GOT3 (cell line): ENCODE measurements at regions not wholly inside any gene's neighbourhood (a gene's known extent, or its start where the extent isn't known, plus 50 kb on each side); places are given as distances from the start of the nearest gene placed in this dataset.

ENCODE experiments used
- DNase-seq: peaks from one replicate; lab custom pipeline; 2025; ENCODE audit warnings: mixed read lengths; lab: John Stamatoyannopoulos, UW

DNA sequence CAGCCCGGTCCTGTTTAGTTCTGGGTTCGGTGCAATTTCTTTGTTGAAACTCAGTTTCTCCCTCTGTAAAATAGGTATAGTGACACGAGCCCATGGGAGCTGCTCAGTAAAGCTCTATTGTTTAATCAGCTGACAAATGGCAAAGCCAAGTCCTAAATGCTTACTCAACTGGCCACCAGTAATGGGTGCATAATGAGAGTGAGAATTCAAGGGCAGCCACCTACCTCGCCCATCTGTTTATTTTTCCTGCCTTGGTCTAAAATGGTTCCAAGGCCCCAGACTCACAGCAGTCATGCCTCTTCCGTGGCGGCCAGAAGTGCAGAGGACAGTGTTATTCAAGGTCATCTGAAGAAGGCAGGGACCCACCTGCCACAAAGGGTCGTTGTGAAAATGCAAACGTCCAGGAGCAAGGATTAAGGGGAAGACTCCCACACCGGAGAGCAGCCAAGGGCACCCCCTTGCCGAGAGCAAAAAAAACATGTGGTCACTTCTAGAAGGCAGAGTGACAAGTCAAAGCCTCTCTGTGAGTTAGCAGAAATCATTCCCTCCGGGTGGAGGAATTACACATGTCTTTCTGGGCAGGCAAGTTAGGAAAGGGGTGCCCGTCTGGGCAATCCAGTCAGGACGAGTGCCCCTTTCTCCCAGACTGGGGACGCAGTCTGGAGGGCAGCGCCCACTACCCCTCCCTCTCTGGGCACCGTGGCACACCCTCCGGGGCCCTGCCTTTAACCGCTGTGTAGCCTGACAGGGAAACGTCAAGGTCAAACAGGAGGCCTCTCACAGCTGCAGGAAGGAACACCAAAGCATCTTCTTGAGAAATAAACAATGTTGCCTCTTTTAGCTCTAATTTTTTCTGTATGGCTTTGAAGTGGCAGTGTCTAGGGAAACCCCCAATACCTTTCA is 186.2 kb downstream of the FOXO1 start:
- DNase-seq = no peak

- DNase-seq = no peak
These were observed 185.4 kb downstream of the FOXO1 start for GRCh38 chr13:40480915-40481516.

- DNase-seq = no peak
These were observed 182.8 kb downstream of the FOXO1 start for GRCh38 chr13:40483601-40484000.

GRCh38 chr13:40484101-40484800 is 182.2 kb downstream of the FOXO1 start:
- no peak for DNase-seq

DNA sequence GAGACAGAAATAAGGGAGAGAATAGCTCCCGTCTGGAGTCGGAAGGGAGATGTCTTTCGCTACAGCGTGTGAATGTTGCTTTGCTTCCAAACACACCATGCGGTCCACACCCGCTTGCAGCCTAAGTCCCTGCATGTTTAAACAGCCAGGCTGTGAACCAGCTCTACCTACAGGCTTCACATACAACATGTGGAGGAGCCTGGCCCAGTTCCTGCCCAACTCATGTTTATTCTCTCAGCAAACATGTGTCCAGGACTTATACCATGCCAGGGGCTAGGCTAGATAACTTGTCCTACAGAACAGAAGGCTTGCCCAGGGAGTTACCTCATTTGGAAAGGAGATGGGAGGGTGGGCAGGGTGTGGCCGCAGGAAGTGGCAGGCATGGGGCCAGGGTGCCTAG is 181.5 kb downstream of the FOXO1 start:
- DNase-seq = no peak

GRCh38 chr13:40485611-40486517 is 180.6 kb downstream of the FOXO1 start:
- DNase-seq = no peak

DNA sequence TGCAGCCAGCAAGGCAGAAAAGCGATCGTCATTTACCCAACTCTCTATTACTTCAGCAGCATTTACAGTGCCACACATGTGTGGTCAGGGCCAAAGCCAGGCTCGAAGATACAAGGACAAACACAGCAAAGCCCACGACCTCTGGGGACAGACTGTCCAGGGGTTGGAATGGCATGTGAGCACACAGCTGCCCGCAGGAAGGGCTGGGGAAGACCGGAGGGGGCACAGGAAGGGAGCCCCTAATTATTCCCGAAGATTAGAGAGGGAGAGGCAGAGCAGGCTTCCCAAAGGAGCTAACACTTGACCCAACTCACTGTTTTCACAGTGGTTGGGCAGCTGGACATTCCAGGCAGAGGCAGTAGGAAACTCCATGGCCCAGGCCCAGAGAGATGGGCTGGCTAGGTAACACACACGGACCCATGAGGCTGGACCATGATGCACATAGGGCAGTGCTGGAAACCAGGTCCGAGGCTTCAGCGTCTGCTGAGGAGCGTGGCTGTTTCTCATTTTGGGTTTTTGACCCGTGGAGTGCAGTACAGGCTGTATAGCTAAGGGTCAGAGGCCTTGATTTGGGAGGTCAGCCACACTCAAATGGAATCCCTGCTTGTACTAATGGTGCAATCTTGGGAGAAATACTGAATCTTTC is 179.8 kb downstream of the FOXO1 start:
- no peak for DNase-seq

- DNase-seq = no peak
These were observed 177.5 kb downstream of the FOXO1 start for GRCh38 chr13:40488869-40489391.

DNA sequence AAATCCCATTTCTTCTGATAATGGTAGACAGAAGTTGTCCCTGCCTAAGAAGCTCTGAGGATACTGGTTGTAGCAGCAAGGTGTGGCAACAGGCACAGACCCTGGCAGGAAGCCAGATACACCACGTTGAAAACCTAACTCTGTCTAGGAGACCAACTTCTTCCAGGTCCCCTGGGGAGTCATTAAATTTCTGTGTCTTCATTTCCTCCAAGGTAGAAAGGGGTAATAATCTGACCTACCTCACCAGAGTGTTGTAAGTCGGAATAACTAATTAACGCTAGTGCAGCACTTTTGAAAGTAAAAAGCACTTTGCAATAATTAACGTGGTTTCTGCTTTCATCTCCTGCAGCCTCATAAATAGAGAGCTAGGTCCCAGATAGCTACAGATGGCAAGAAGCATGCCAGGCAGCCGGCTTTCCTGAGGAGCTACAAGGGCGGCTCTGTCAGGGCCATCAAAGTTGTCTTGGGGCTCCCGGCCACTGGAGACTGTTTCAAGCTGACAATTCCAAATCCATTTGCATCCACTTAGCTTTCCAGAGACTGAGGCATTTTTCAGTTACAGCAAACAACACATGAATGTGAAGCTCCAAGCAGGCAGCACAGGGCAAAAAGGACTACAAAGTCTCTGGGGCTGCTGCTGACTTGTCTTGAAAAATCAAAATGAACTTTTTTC is 176.2 kb downstream of the FOXO1 start:
- no peak for DNase-seq

- no peak for DNase-seq
These were observed 173.9 kb downstream of the FOXO1 start for GRCh38 chr13:40492511-40492910.

DNA sequence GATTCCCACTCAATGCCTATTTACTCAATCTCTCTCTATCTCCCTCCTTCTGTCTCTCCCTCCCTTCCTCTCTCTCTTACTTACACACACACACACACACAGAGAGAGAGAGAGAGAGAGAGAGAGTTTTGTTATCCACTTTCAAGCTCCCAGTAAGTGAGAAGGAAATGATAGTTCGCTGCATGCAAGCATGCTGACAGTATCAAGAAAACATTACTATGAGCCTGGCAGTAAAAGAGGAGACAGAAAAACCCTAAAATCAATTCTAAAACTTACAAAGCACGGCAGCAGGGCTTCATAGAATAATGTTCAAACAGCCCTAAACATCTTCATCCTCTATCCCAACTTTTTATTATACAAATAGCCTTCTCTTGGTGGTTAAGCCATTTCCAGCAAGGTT is 171.9 kb downstream of the FOXO1 start:
- DNase-seq = no peak

GRCh38 chr13:40494946-40495620 is 171.4 kb downstream of the FOXO1 start:
- no peak for DNase-seq

GRCh38 chr13:40495621-40496001 is 170.8 kb downstream of the FOXO1 start:
- no peak for DNase-seq

DNA sequence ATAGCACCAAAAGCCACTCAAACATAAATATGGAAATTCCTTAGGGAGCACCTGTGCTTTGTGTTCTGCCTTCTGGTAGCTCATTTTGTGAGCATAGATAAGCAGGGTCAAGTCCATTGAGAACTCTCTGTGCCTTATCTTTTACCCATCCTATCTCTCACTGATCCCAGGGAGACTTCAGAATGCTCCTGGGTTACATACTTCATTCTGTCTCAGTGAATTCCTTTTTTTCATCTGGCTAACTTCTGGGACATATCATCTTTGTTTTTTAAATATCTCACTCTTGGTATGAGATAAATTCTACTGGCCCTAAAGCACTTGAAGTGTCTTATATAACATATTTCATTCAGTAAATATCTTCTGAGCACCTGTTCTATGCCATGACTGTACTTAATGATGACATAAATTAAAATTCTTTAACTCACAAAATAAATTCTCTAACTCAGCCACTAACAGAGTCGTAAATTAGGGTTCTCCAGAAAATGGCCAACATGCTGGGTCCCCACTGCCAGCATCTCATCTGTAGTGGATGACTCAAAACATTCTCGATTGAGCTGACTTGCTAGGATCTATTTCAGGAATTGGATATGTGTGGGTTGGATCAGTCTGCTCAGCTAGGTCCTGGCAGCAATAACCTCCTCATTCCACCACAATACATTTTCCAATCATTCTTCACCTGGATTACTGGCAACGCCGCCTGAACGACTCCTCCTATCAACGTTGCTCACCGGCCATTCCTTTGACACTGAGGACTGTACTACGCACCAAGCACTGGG is 170.2 kb downstream of the FOXO1 start:
- no peak for DNase-seq

- DNase-seq = no peak
These were observed 168.0 kb downstream of the FOXO1 start for GRCh38 chr13:40498461-40498860.

GRCh38 chr13:40502236-40502635 is 164.2 kb downstream of the FOXO1 start:
- DNase-seq = no peak

DNA sequence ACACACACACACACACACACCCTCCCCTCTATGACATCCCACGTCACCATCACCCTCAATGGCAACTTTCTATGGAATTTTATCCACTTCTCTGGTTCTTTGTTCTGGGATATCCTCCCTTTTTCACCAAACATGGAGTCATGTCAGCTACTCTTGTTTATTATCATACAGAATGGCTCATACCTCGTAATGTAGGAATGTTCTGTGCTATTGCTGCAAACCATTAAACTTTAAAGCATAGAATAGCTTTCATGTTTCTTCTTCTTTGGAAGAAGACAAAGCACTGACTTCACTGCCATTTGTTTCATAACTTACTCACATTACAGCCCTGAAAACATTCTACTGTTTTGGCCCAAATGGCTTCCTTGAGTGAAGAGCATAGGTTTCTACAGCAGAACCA is 163.4 kb downstream of the FOXO1 start:
- no peak for DNase-seq

DNA sequence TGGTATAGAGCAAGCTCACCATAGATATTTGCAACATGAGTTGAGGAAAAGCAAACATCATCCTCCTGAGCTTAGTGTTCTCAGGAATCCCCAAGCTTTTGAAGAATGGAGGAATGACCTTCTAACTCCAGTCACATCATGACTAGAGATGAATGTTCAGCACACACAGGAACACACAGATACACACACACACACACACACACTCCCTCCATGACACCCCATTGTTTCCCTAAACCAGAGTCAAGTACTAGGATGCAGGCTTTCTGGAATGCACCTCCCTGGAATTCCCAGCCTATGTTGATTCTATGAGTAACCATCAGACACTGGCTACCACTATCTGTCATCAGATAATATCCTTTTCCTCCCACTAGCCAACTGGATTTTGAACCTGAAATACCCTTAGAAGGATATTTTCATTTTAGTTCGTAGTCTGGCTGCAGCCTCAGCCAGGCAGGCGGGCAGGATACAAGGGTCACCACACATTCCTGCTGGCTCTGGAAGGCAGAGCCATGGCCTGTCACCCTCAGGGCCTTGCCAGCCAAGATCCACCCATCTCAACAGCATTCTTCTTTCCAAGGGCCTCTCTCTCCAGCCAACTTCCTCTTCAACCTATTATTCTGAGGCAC is 162.4 kb downstream of the FOXO1 start:
- DNase-seq = no peak

- no peak for DNase-seq
These were observed 161.8 kb downstream of the FOXO1 start for GRCh38 chr13:40504641-40505040.
